H1 (cell line): ENCODE measurements at regions not wholly inside any gene's neighbourhood (a gene's known extent, or its start where the extent isn't known, plus 50 kb on each side); places are given as distances from the start of the nearest gene placed in this dataset.

ENCODE experiments used
- CTCF ChIA-PET: fragments of 300-600 bp; sonication (Branson Sonifier 250); formaldehyde crosslinking; loops from one replicate; lab custom pipeline; 2021; ENCODE audit not compliant: partially characterized antibody; lab: Charles Lee
- POLR2A ChIA-PET: fragments of 300-600 bp; sonication (Branson Sonifier 250); formaldehyde crosslinking; loops from one replicate; lab custom pipeline; 2021; ENCODE audit warnings: inconsistent platforms; ENCODE audit not compliant: partially characterized antibody; lab: Charles Lee
- DNase-seq, 2 experiments: peaks; one replicate each; pipeline versions ENCODE4 v3.0.0 to v3.0.0-alpha.2; 2010 to 2022; ENCODE audit warnings: low spot score in 2 of 2, low read depth in 1 of 2, mixed read lengths in 1 of 2
- FAIRE-seq: peaks from 2 replicates; lab custom pipeline; 2011; peaks lifted over from hg19 to GRCh38; lab: Jason Lieb, UNC
- H2AFZ ChIP-seq: 2 replicates; pipeline ENCODE4 v1.8.1; 2012; ENCODE audit warnings: low read length, inconsistent platforms
- H2AK5ac ChIP-seq: 2 replicates; pipeline ENCODE4 v1.6.1; 2013; ENCODE audit warnings: low read depth, low read length
- H2BK120ac ChIP-seq: replicated peaks from 2 replicates; pipeline ENCODE3; 2013; ENCODE audit warnings: low read depth, low read length, inconsistent platforms
- H2BK12ac ChIP-seq: 2 replicates; pipeline ENCODE4 v1.6.1; 2013; ENCODE audit warnings: low read depth, low read length
- H2BK15ac ChIP-seq: 2 replicates; pipeline ENCODE4 v1.6.1; 2013; ENCODE audit warnings: low read length
- H2BK20ac ChIP-seq: 2 replicates; pipeline ENCODE4 v1.6.1; 2013; ENCODE audit warnings: low read length
- H2BK5ac ChIP-seq: 2 replicates; pipeline ENCODE4 v1.6.1; 2013; ENCODE audit warnings: low read depth, low read length
- H3K14ac ChIP-seq: 2 replicates; pipeline ENCODE4 v1.6.1; 2013; ENCODE audit warnings: inconsistent platforms; ENCODE audit not compliant: insufficient read length
- H3K18ac ChIP-seq: 2 replicates; pipeline ENCODE4 v1.6.1; 2013; ENCODE audit warnings: low read length; ENCODE audit errors: extremely low read depth
- H3K23ac ChIP-seq: 2 replicates; pipeline ENCODE4 v1.6.1; 2013; ENCODE audit warnings: inconsistent platforms; ENCODE audit not compliant: insufficient read length
- H3K23me2 ChIP-seq: 2 replicates; pipeline ENCODE4 v1.6.1; 2013; ENCODE audit warnings: low read depth, low read length
- H3K27ac ChIP-seq: 2 replicates; pipeline ENCODE4 v1.6.1; 2011; ENCODE audit warnings: low read depth, low read length, inconsistent platforms
- H3K27me3 ChIP-seq, 4 experiments: replicated peaks in 1 of 4; 1 replicate in 1 of 4; 2 replicates in 3 of 4; pipeline versions ENCODE4 v1.6.1 to v1.8.1; 2011 to 2013; ENCODE audit warnings: low read length in 3 of 4, mild to moderate bottlenecking in 3 of 4, inconsistent platforms in 2 of 4, mixed read lengths in 2 of 4, moderate library complexity in 1 of 4; ENCODE audit not compliant: control insufficient read depth in 3 of 4, insufficient read depth in 3 of 4; ENCODE audit errors: extremely low read depth in 1 of 4
- H3K36me3 ChIP-seq, 4 experiments: 2 replicates each; pipeline versions ENCODE4 v1.6.1 to v1.8.1; 2011 to 2013; ENCODE audit warnings: mild to moderate bottlenecking in 4 of 4, low read length in 3 of 4, moderate library complexity in 2 of 4, control low read depth in 1 of 4, inconsistent platforms in 1 of 4; ENCODE audit not compliant: insufficient read depth in 4 of 4, control insufficient read depth in 2 of 4
- H3K4ac ChIP-seq: replicated peaks from 2 replicates; pipeline ENCODE3; 2013; ENCODE audit warnings: low read length, low read depth, mixed read lengths, inconsistent platforms; ENCODE audit not compliant: insufficient read length
- H3K4me1 ChIP-seq, 4 experiments: replicated peaks in 1 of 4; 1 replicate in 1 of 4; 2 replicates in 3 of 4; pipeline versions ENCODE4 v1.6.1 to v1.8.1; 2011 to 2013; ENCODE audit warnings: low read length in 3 of 4, inconsistent platforms in 2 of 4, mixed read lengths in 1 of 4; ENCODE audit not compliant: insufficient read depth in 4 of 4, control insufficient read depth in 3 of 4
- H3K4me2 ChIP-seq, 2 experiments: 2 replicates each; pipeline versions ENCODE4 v1.6.1 to v1.8.1; 2011 to 2013; ENCODE audit warnings: low read depth in 2 of 2, low read length in 2 of 2, control low read depth in 1 of 2, inconsistent platforms in 1 of 2, mild to moderate bottlenecking in 1 of 2; ENCODE audit not compliant: insufficient read depth in 1 of 2
- H3K4me3 ChIP-seq, 4 experiments: fragments of 200-600, 300-600 bp in 1 of 4; sonication (generic), shearing (Covaris generic), sonication (Bioruptor Twin) in 1 of 4; 2 replicates each; pipeline versions ENCODE4 v1.5.1 to v1.8.1; 2011 to 2016; ENCODE audit warnings: low read length in 4 of 4, low read depth in 3 of 4, control low read depth in 2 of 4, inconsistent platforms in 2 of 4, mild to moderate bottlenecking in 2 of 4, mixed read lengths in 1 of 4, moderate library complexity in 1 of 4; ENCODE audit not compliant: insufficient read depth in 2 of 4; ENCODE audit errors: extremely low read depth in 1 of 4
- H3K56ac ChIP-seq: replicated peaks from 2 replicates; pipeline ENCODE3; 2013; ENCODE audit warnings: low read depth, mild to moderate bottlenecking, mixed read lengths, low read length, inconsistent platforms; ENCODE audit not compliant: insufficient read length
- H3K79me1 ChIP-seq: 2 replicates; pipeline ENCODE4 v1.6.1; 2013; ENCODE audit warnings: low read depth, low read length, control low read depth
- H3K79me2 ChIP-seq, 2 experiments: 2 replicates each; pipeline versions ENCODE4 v1.6.1 to v1.8.1; 2012 to 2013; ENCODE audit warnings: low read length in 2 of 2, mild to moderate bottlenecking in 2 of 2, inconsistent platforms in 1 of 2; ENCODE audit not compliant: insufficient read depth in 2 of 2, control insufficient read depth in 1 of 2
- H3K9ac ChIP-seq, 4 experiments: replicated peaks in 1 of 4; 1 replicate in 1 of 4; 2 replicates in 3 of 4; pipeline versions ENCODE4 v1.6.1 to v1.8.1; 2011 to 2013; ENCODE audit warnings: low read depth in 3 of 4, low read length in 3 of 4, control low read depth in 2 of 4, mild to moderate bottlenecking in 2 of 4, moderate library complexity in 2 of 4, inconsistent platforms in 1 of 4; ENCODE audit errors: extremely low read depth in 1 of 4
- H3K9me3 ChIP-seq, 2 experiments: 2 replicates each; pipeline versions ENCODE4 v1.6.1 to v1.8.1; 2012 to 2013; ENCODE audit warnings: mild to moderate bottlenecking in 2 of 2, moderate library complexity in 2 of 2, control low read depth in 1 of 2, inconsistent platforms in 1 of 2, low read depth in 1 of 2, low read length in 1 of 2, mixed read lengths in 1 of 2; ENCODE audit not compliant: insufficient read depth in 2 of 2
- H4K20me1 ChIP-seq, 2 experiments: replicated peaks in 1 of 2; 2 replicates each; pipeline versions ENCODE3 to v1.8.1; 2011 to 2013; ENCODE audit warnings: inconsistent platforms in 2 of 2, low read length in 2 of 2, mild to moderate bottlenecking in 1 of 2; ENCODE audit not compliant: insufficient read depth in 2 of 2, control insufficient read depth in 1 of 2
- H4K5ac ChIP-seq: 2 replicates; pipeline ENCODE4 v1.6.1; 2013; ENCODE audit warnings: low read length, low read depth, mixed read lengths, inconsistent platforms; ENCODE audit not compliant: insufficient read length
- H4K8ac ChIP-seq: 2 replicates; pipeline ENCODE4 v1.8.0; 2013; ENCODE audit warnings: mild to moderate bottlenecking, moderate library complexity, low read length, inconsistent platforms; ENCODE audit not compliant: insufficient read depth; ENCODE audit errors: extremely low read depth
- H4K91ac ChIP-seq: replicated peaks from 2 replicates; pipeline ENCODE3; 2013; ENCODE audit warnings: low read length, mixed read lengths, inconsistent platforms; ENCODE audit not compliant: insufficient read length
- CBX8 ChIP-seq: fragments of 300-800, 300-1000 bp; sonication (generic); IDR thresholded peaks from 2 replicates; pipeline ENCODE4 v1.7.1; 2016; ENCODE audit warnings: low read depth, low read length, borderline replicate concordance
- CEBPB ChIP-seq: IDR thresholded peaks from 2 replicates; pipeline ENCODE4 v1.6.1; 2012; ENCODE audit warnings: low read depth, low read length
- EP300 ChIP-seq, 2 experiments: IDR thresholded peaks; 1 replicate in 1 of 2; 2 replicates in 1 of 2; pipeline ENCODE4 v1.6.1; 2011 to 2012; ENCODE audit warnings: low read depth in 2 of 2, low read length in 2 of 2, mild to moderate bottlenecking in 2 of 2, borderline replicate concordance in 1 of 2, inconsistent platforms in 1 of 2, moderate library complexity in 1 of 2
- GABPA ChIP-seq: IDR thresholded peaks from 2 replicates; pipeline ENCODE4 v1.6.1; 2011; ENCODE audit warnings: mild to moderate bottlenecking, low read length, moderate library complexity, borderline replicate concordance; ENCODE audit not compliant: insufficient read depth
- HDAC2 ChIP-seq, 2 experiments: fragments of 300-600 bp in 1 of 2; sonication (generic) in 1 of 2; IDR thresholded peaks; 2 replicates each; pipeline ENCODE4 v1.6.1; 2011 to 2012; ENCODE audit warnings: low read depth in 2 of 2, low read length in 2 of 2, mild to moderate bottlenecking in 2 of 2, moderate library complexity in 2 of 2, borderline replicate concordance in 1 of 2, inconsistent platforms in 1 of 2
- KDM5A ChIP-seq: fragments of 200-600 bp; IDR thresholded peaks from 2 replicates; pipeline ENCODE4 v1.7.1; 2012; ENCODE audit warnings: mild to moderate bottlenecking, low read length, inconsistent platforms, mixed read lengths
- MAX ChIP-seq: IDR thresholded peaks from 2 replicates; pipeline ENCODE4 v1.6.1; 2012; ENCODE audit warnings: inconsistent platforms
- NRF1 ChIP-seq: IDR thresholded peaks from 2 replicates; pipeline ENCODE4 v1.6.1; 2011; ENCODE audit warnings: mild to moderate bottlenecking, low read depth, low read length, improper control_type of control experiment
- POLR2A ChIP-seq, 2 experiments: IDR thresholded peaks; 1 replicate in 1 of 2; 2 replicates in 1 of 2; pipeline ENCODE4 v1.6.1; 2011; ENCODE audit warnings: low read depth in 2 of 2, low read length in 2 of 2, mild to moderate bottlenecking in 2 of 2; ENCODE audit errors: control extremely low read depth in 1 of 2
- RFX5 ChIP-seq: IDR thresholded peaks from 2 replicates; pipeline ENCODE4 v1.6.1; 2011; ENCODE audit warnings: low read depth, low read length, improper control_type of control experiment, borderline replicate concordance
- SP4 ChIP-seq: IDR thresholded peaks from 2 replicates; pipeline ENCODE4 v1.6.1; 2012; ENCODE audit warnings: low read length, inconsistent platforms
- USF2 ChIP-seq: IDR thresholded peaks from 2 replicates; pipeline ENCODE4 v1.6.1; 2011; ENCODE audit warnings: low read length, improper control_type of control experiment
- WGBS, 2 experiments: shearing (Covaris generic) in 1 of 2; methylation state at CpG; one replicate each; pipeline versions ENCODE4 v1.1.6 to v1.1.7; 2013 to 2015; ENCODE audit warnings: low lambda C conversion rate in 2 of 2, mixed read lengths in 2 of 2, inconsistent platforms in 1 of 2, low coverage in 1 of 2, missing lambda C conversion rate in 1 of 2; ENCODE audit not compliant: insufficient replicate concordance in 2 of 2, insufficient coverage in 1 of 2, insufficient read length in 1 of 2; ENCODE audit errors: extremely low coverage in 1 of 2, missing lambda C conversion rate in 1 of 2; 5-methylcytosine and 5-hydroxymethylcytosine counted together

- H3K4ac ChIP-seq, result no peak overlapping the region
- no peak overlapping the region for H2BK12ac ChIP-seq
- H3K23ac ChIP-seq, result no peak overlapping the region
- H3K4me1 ChIP-seq, result peaks cover 0 to 3% (median 0%) of the 10 kb centered on the region in 4 experiments; a peak in 2 of 7 replicates
- H3K27ac ChIP-seq, result no peak overlapping the region
- H3K79me1 ChIP-seq, result no peaks in the 10 kb centered on the region
- H2BK5ac ChIP-seq, result no peak overlapping the region
- no peak overlapping the region for H4K91ac ChIP-seq
- WGBS, 2 experiments, result 78% methylated on average over 7 of the region's 7 CpGs; no CpG with 5 or more reads in 1 of the 2 experiments
- no peak overlapping the region; a peak in 1 of 4 replicates for H3K4me2 ChIP-seq
- no peak overlapping the region for H2BK20ac ChIP-seq
- POLR2A ChIA-PET, result no interaction called here
- CTCF ChIA-PET, result interaction anchor here (1.2 to 2.5 kb wide), 2 partner anchors 13 to 111 kb away, joined by 3 to 7 read pairs; no protein-coding TSS in a partner anchor
- no peaks in the 10 kb centered on the region for H3K79me2 ChIP-seq
- FAIRE-seq, result no peak
- H2AK5ac ChIP-seq, result no peak overlapping the region
- no peak overlapping the region for H3K4me3 ChIP-seq
- H3K36me3 ChIP-seq, result no peaks in the 10 kb centered on the region
- H3K23me2 ChIP-seq, result no peaks in the 10 kb centered on the region
- H4K20me1 ChIP-seq, result no peaks in the 10 kb centered on the region
- H3K9ac ChIP-seq, result no peak overlapping the region
- H4K8ac ChIP-seq, result no peak overlapping the region
- H2BK15ac ChIP-seq, result no peak overlapping the region
- H4K5ac ChIP-seq, result no peak overlapping the region
- H2AFZ ChIP-seq, result no peak overlapping the region
- H3K14ac ChIP-seq, result no peak overlapping the region
- no peaks in the 10 kb centered on the region for H3K9me3 ChIP-seq
- H3K18ac ChIP-seq, result no peak overlapping the region; the same call in 1 of the 2 replicates
- DNase-seq, result no peak
- H3K56ac ChIP-seq, result no peak overlapping the region
- H3K27me3 ChIP-seq, result no peaks in the 10 kb centered on the region
- H2BK120ac ChIP-seq, result no peak overlapping the region
- no peak for TF ChIP-seq POLR2A (IDR thresholded peaks at IDR 0.05; ENCODE audit: control extremely low read depth in 1 of 2, low read depth in 2 of 2, low read length in 2 of 2)
- no peak for TF ChIP-seq GABPA
- no peak for TF ChIP-seq HDAC2 (IDR thresholded peaks at IDR 0.05; ENCODE audit: borderline replicate concordance in 1 of 2, low read depth in 2 of 2, low read length in 2 of 2)
- TF ChIP-seq CBX8, result no peak
- TF ChIP-seq MAX, result no peak
- TF ChIP-seq SP4, result no peak
- TF ChIP-seq RFX5, result no peak
- TF ChIP-seq NRF1, result no peak
- no peak for TF ChIP-seq USF2
- TF ChIP-seq EP300 (IDR thresholded peaks at IDR 0.05; ENCODE audit: borderline replicate concordance in 1 of 2, low read depth in 2 of 2, low read length in 2 of 2), result no peak
- TF ChIP-seq KDM5A, result no peak
- TF ChIP-seq CEBPB, result no peak
Observed at GRCh38 chr2:76008001-76008702, 297.4 kb upstream of the GCFC2 start.
